Adrenal gland (tissue), 9 donors: ENCODE measurements at regions not wholly inside any gene's neighbourhood (a gene's known extent, or its start where the extent isn't known, plus 50 kb on each side); places are given as distances from the start of the nearest gene placed in this dataset.

Experiments
- DNase-seq, 7 donors: peaks; one replicate each; pipeline ENCODE4 v3.0.0-alpha.2; 2019 to 2020
- H3K27ac ChIP-seq, 5 donors: fragments of 200-600 bp; sonication (generic) in 4 of 5; 1 replicate in 3 of 5; 2 replicates in 2 of 5; pipeline versions ENCODE4 v1.5.1 to v1.8.0; 2016 to 2020; ENCODE audit warnings: mild to moderate bottlenecking in 1 of 5
- H3K27me3 ChIP-seq: fragments of 200-600 bp; 2 replicates; pipeline ENCODE4 v1.8.0; 2021
- H3K36me3 ChIP-seq, 2 donors: fragments of 200-600 bp; replicated peaks in 1 of 2; 1 replicate in 1 of 2; 2 replicates in 1 of 2; pipeline versions ENCODE4 v1.5.1 to v1.8.0; 2018 to 2022
- H3K4me1 ChIP-seq, 2 donors: fragments of 200-600 bp; replicated peaks in 1 of 2; 1 replicate in 1 of 2; 2 replicates in 1 of 2; pipeline versions ENCODE4 v1.5.1 to v1.8.0; 2018 to 2021
- H3K4me3 ChIP-seq, 4 donors: fragments of 200-600 bp; sonication (generic) in 3 of 4; one replicate each; pipeline ENCODE4 v1.5.1; 2016 to 2018
- H3K9me3 ChIP-seq, 3 donors: fragments of 200-600 bp; sonication (generic) in 1 of 3; replicated peaks in 1 of 3; 1 replicate in 2 of 3; 2 replicates in 1 of 3; pipeline versions ENCODE4 v1.5.1 to v1.8.0; 2016 to 2021
- CTCF ChIP-seq, 6 experiments: fragments of 450-650 bp in 4 of 6; fragments of 200-600 bp in 2 of 6; sonication (generic) in 1 of 6; IDR thresholded peaks; 1 replicate in 5 of 6; 2 replicates in 1 of 6; pipeline versions ENCODE4 v1.5.1 to v1.8.0; 2016 to 2021; ENCODE audit warnings: antibody characterized with exemption in 6 of 6, mild to moderate bottlenecking in 2 of 6, moderate library complexity in 1 of 6
- POLR2A ChIP-seq, 2 donors: fragments of 450-650 bp; IDR thresholded peaks; one replicate each; pipeline ENCODE4 v1.6.1; 2017; ENCODE audit warnings: antibody characterized with exemption in 2 of 2, mild to moderate bottlenecking in 2 of 2, moderate library complexity in 1 of 2
- WGBS, 4 donors: extraction: QIAGEN DNeasy Blood & Tissue Kit in 2 of 4; methylation state at CpG; one replicate each; pipeline versions ENCODE4 v1.1.5 to v1.1.7; 2013 to 2017; 5-methylcytosine and 5-hydroxymethylcytosine counted together
- intact Hi-C, 2 donors: fragments of 100-400 bp; cut with DNase I; formaldehyde crosslinking; loops; one replicate each; pipeline versions ENCODE4 v1.14.1 to v1.15.0; 2022 to 2023
- donor health status: healthy with polysubstance abuse.
- donor health status: Bipolar disorder and iron deficiency.
- donor health status: DM: yes; HTN: yes; CAD: no.
- donor health status: DM: no; HTN: no; CAD: no.
- donor health status: DM: no; HTN: no; CAD: no.

DNA sequence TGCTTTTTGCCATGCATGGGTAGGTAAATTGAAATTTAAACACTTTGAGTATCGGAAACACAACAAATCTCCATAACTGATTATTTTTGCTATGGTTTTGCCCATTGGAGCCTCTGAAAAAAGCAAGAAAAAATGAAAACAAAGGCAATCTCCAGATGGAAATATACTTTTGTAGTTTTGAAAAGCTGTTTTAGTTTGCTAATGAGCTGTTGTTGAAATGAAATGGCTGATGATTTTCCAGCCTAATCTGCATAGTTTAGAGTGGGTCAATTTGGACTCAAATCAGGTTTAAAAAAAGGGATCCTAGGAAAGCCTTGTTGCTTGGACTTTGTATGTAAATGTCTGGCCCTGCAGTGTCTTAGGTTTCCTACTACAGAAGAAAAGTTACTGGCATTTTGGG is 285.8 kb downstream of the CAAP1 start:
- no peak for DNase-seq
- 81 to 92% (median 86%) methylated on average over 1 of the region's 1 CpG for WGBS, 4 donors

DNA sequence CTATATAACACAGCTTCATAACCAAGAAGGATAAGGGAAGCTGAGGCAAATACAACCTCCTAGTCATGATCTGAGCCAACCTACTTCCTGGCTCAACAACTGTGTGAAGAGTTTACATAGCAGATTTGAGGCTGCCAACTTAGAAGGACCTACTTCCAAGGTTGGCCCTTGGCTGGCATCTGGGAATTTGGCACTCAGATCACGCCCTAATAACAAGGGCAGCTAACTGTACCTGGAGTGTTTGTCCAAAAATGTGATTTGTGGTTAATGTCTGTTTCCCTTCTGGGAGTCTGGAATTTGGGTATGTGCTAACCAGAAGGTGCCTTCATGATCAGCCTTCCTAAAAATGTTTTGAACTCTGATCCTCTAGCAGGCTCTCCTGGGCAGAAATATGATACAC is 287.2 kb downstream of the CAAP1 start:
- TF ChIP-seq POLR2A (IDR thresholded peaks at IDR 0.05) (no peak), CTCF (IDR thresholded peaks at IDR 0.05) (no peak)
- Histone ChIP-seq H3K36me3 (no peaks in the 10 kb centered on the region), H3K27me3 (no peaks in the 10 kb centered on the region), H3K27ac (no peak overlapping the region), H3K4me3 (no peak overlapping the region), H3K4me1 (no peaks in the 10 kb centered on the region), H3K9me3 (no peaks in the 10 kb centered on the region)
- intact Hi-C loops: no loop called here
- no peak for DNase-seq
- WGBS, 4 donors: 59 to 89% (median 69%) methylated on average over 1 of the region's 1 CpG; no CpG with 5 or more reads in 1 of the 4 donors

More for the DNA sequence above, 285.8 kb downstream of the CAAP1 start:
- no peak overlapping the region for H3K4me3 ChIP-seq
- H3K27me3 ChIP-seq: no peaks in the 10 kb centered on the region
- TF ChIP-seq CTCF (IDR thresholded peaks at IDR 0.05) (no peak), POLR2A (IDR thresholded peaks at IDR 0.05) (no peak)
- no peaks in the 10 kb centered on the region for H3K36me3 ChIP-seq
- H3K9me3 ChIP-seq: no peaks in the 10 kb centered on the region
- intact Hi-C loops: no loop called here
- H3K27ac ChIP-seq: no peak overlapping the region
- no peaks in the 10 kb centered on the region for H3K4me1 ChIP-seq

DNA sequence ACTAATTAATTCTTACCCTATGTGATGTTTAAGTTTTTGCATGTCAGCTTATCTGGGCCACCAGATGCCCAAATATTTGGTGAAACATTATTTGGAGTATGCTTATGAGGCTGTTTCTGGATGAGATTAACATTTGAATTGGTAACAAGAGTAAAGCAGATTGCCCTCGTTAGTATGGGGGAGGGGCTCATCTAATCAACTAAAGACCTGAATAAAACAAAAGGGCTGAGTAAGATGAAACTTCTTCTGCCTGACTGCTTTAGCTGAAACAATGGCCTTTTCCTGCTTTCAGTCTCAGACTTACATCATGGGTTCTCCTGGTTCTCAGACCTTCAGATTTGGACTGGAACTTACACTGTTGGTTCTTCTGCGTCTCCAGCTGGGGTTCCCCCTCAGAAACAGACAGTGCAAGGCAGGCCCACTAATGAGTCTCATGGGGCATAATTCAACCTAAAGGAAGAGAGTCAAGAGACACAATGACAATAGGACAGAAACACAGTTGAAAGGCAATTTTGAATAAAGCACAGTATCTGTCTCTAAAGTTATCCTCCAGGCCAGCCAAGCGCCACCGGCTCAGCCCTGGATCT is 288.4 kb downstream of the CAAP1 start:
- no peaks in the 10 kb centered on the region for H3K4me1 ChIP-seq
- intact Hi-C loops: no loop called here
- WGBS, 4 donors: 69 to 77% (median 74%) methylated on average over 4 of the region's 4 CpGs
- no peaks in the 10 kb centered on the region for H3K27me3 ChIP-seq
- no peak for TF ChIP-seq POLR2A (IDR thresholded peaks at IDR 0.05)
- TF ChIP-seq CTCF (IDR thresholded peaks at IDR 0.05): no peak
- DNase-seq: no peak
- no peaks in the 10 kb centered on the region for H3K9me3 ChIP-seq
- H3K36me3 ChIP-seq: no peaks in the 10 kb centered on the region
- H3K4me3 ChIP-seq: no peak overlapping the region
- no peak overlapping the region for H3K27ac ChIP-seq

DNA sequence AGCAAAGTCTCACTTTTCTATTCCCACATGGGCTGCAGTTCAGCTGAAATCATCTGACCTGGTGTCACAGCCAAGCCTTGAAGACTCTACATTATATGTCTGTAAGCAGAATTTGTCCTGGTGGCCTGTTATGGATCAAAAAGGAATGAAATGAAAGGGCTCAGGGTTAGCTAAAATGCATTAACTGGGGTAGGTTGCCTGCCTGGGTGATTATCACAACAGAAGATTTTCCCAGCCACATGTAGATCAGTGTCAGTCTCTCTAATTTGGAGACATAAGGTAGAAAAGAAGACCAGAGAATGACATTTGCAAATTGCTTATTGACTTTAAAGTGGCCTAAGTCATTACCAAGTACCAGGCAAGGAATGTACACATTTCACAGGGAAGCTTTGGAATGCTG is 289.0 kb downstream of the CAAP1 start:
- H3K27ac ChIP-seq: no peak overlapping the region
- intact Hi-C loops: no loop called here
- no peak for TF ChIP-seq CTCF (IDR thresholded peaks at IDR 0.05)
- TF ChIP-seq POLR2A (IDR thresholded peaks at IDR 0.05): no peak
- H3K9me3 ChIP-seq: no peaks in the 10 kb centered on the region
- no peaks in the 10 kb centered on the region for H3K36me3 ChIP-seq
- no peaks in the 10 kb centered on the region for H3K27me3 ChIP-seq
- H3K4me1 ChIP-seq: no peaks in the 10 kb centered on the region
- no peak for DNase-seq
- H3K4me3 ChIP-seq: no peak overlapping the region
